GM18873 (cell line): ENCODE measurements at regions not wholly inside any gene's neighbourhood (a gene's known extent, or its start where the extent isn't known, plus 50 kb on each side); places are given as distances from the start of the nearest gene placed in this dataset.
"Not testable (repeated sequence)": the region's sequence is repeated elsewhere in the genome, so short reads cannot be mapped to it uniquely, and the experiment has no call there.

ENCODE experiments used
- ATAC-seq: cut with Tn5 transposase; IDR thresholded peaks from one replicate; pipeline ENCODE4 v1.9.1; 2021; ENCODE audit warnings: mild to moderate bottlenecking, moderate library complexity, moderate number of reproducible peaks; ENCODE audit not compliant: unreplicated experiment, low FRiP score

DNA sequence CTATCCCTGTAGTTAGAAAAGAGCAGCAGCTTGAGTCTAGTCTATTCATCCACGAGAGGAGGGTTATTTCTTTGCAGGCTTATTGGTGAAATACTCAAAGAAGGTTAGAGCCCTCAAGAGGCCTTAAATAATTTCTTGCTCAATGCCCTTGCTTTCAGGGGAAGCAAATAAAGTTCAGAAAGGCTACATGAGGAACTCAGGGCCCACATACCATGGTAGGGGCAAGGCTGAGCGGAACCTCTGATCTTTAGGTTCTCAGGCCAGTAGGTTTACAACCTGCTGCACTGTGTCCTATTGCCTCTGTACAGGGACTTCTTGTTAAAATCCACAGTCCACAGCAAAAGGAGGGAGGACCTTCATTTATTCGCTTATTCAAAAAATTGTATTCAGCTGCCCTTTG is 101.7 kb downstream of the ADAMTS15 start:
- no peak for ATAC-seq

DNA sequence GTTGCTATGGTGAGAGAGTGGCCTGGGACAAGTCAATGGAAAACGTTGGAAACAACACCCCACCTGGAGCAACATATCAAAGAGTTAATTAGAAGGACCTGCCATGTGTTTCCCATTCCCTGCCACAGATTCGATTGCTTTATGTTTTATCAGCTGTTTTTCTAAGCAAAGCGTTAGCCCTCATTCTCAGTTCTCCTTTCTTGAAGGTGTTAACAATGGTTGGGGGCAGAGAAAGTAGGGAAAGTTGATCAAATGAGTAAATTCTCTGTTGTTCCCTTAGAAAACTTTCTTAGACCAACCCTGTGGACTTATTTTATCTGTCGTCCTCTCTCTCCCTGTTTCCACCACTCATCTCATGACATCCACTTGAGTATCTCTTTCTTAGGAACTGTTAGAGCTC is 102.5 kb downstream of the ADAMTS15 start:
- no peak for ATAC-seq

- ATAC-seq = no peak
Measured at GRCh38 chr11:130551388-130551787, 102.9 kb downstream of the ADAMTS15 start.

GRCh38 chr11:130553306-130553705 is 104.9 kb downstream of the ADAMTS15 start:
- no peak for ATAC-seq

- no peak for ATAC-seq
Measured at GRCh38 chr11:130554241-130555055, 106.0 kb downstream of the ADAMTS15 start.

- no peak for ATAC-seq
Measured at GRCh38 chr11:130555251-130555841, 106.9 kb downstream of the ADAMTS15 start.

GRCh38 chr11:130560000-130560780 is 111.7 kb downstream of the ADAMTS15 start:
- ATAC-seq = no peak

GRCh38 chr11:130560781-130561109 is 112.3 kb downstream of the ADAMTS15 start:
- ATAC-seq = no peak

GRCh38 chr11:130561441-130561881 is 113.0 kb downstream of the ADAMTS15 start:
- ATAC-seq = no peak

GRCh38 chr11:130562549-130562948 is 114.1 kb downstream of the ADAMTS15 start:
- no peak for ATAC-seq

GRCh38 chr11:130566360-130566759 is 117.9 kb downstream of the ADAMTS15 start:
- not testable (repeated sequence) for ATAC-seq

GRCh38 chr11:130571519-130571918 is 123.1 kb downstream of the ADAMTS15 start:
- no peak for ATAC-seq

- no peak for ATAC-seq
Measured at GRCh38 chr11:130571947-130572584, 123.6 kb downstream of the ADAMTS15 start.

GRCh38 chr11:130573767-130574166 is 125.3 kb downstream of the ADAMTS15 start:
- no peak for ATAC-seq

GRCh38 chr11:130574740-130575139 is 126.3 kb downstream of the ADAMTS15 start:
- ATAC-seq = no peak

GRCh38 chr11:130576146-130576545 is 127.7 kb downstream of the ADAMTS15 start:
- ATAC-seq = no peak

GRCh38 chr11:130578738-130579368 is 130.4 kb downstream of the ADAMTS15 start:
- ATAC-seq = no peak

- no peak for ATAC-seq
Measured at GRCh38 chr11:130580372-130580771, 131.9 kb downstream of the ADAMTS15 start.

DNA sequence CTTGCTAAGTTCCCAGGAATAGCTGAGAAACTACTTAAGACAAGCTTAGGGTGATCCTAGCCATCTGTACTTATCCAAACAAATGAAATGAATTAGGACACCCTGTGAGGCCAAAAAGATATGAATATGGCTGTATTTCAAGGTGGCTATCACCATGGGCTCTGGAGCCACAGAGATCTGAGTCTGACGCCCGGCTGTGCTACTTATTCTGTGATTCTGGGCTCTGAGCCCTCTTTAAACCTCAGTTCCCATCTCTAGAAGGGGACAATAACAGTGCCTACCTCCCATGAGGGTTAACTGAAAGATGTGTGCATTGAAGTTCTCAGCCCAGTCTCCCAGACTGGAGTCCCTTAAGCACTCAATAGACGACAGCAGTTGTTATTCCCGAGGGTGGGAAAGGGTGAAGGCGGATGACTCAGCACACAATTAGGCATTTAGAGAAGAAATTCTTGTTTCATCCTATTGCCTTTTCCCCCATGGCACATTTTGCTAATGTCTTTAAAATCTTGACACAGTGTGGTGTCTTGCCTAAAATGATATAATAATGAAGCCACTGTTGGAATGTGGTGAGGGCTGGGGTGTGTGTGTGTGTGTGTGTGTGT is 132.5 kb downstream of the ADAMTS15 start:
- no peak for ATAC-seq

- no peak for ATAC-seq
Measured at GRCh38 chr11:130581646-130582045, 133.2 kb downstream of the ADAMTS15 start.
